Activated CD4-positive, alpha-beta T cell treated with anti-CD3 and anti-CD28 coated beads for 36 hours (primary cell): ENCODE measurements at regions not wholly inside any gene's neighbourhood (a gene's known extent, or its start where the extent isn't known, plus 50 kb on each side); places are given as distances from the start of the nearest gene placed in this dataset.

ENCODE experiments used
- ATAC-seq: fragments of 200-7000 bp; cut with Tn5 transposase; one replicate; pipeline ENCODE4 v1.10.0; 2021; ENCODE audit warnings: mild to moderate bottlenecking, moderate library complexity
- CTCF ChIA-PET: fragments of 350-600 bp; sonication (Branson Sonifier 250); formaldehyde crosslinking; loops from one replicate; lab custom pipeline; 2021; ENCODE audit warnings: antibody characterized with exemption; lab: Charles Lee
- POLR2A ChIA-PET: fragments of 350-600 bp; sonication (Branson Sonifier 250); formaldehyde crosslinking; loops from one replicate; lab custom pipeline; 2021; ENCODE audit warnings: antibody characterized with exemption, inconsistent platforms; lab: Charles Lee
- DNase-seq: peaks from one replicate; pipeline ENCODE4 v3.0.0-alpha.2; 2020
- H3K27ac Mint-ChIP-seq: one replicate; pipeline ENCODE4 v1.8.0; 2021; ENCODE audit warnings: mixed read lengths
- H3K27me3 Mint-ChIP-seq: one replicate; pipeline ENCODE4 v1.8.0; 2021; ENCODE audit warnings: mixed read lengths
- H3K36me3 Mint-ChIP-seq: one replicate; pipeline ENCODE4 v1.8.0; 2021; ENCODE audit warnings: low read depth, mixed read lengths
- H3K4me1 Mint-ChIP-seq: one replicate; pipeline ENCODE4 v1.8.0; 2021; ENCODE audit warnings: mixed read lengths
- H3K4me3 Mint-ChIP-seq: one replicate; pipeline ENCODE4 v1.8.0; 2021; ENCODE audit warnings: mild to moderate bottlenecking, moderate library complexity, mixed read lengths
- H3K9me3 Mint-ChIP-seq: one replicate; pipeline ENCODE4 v1.8.0; 2021; ENCODE audit warnings: low read depth, mixed read lengths
- intact Hi-C, 2 experiments: fragments of 100-400 bp; cut with DNase I in 1 of 2; cut with micrococcal nuclease in 1 of 2; formaldehyde crosslinking; loops; one replicate each; pipeline versions ENCODE4 v1.14.2 to v1.15.1; 2022 to 2024; cut with DNase I, micrococcal nuclease

DNA sequence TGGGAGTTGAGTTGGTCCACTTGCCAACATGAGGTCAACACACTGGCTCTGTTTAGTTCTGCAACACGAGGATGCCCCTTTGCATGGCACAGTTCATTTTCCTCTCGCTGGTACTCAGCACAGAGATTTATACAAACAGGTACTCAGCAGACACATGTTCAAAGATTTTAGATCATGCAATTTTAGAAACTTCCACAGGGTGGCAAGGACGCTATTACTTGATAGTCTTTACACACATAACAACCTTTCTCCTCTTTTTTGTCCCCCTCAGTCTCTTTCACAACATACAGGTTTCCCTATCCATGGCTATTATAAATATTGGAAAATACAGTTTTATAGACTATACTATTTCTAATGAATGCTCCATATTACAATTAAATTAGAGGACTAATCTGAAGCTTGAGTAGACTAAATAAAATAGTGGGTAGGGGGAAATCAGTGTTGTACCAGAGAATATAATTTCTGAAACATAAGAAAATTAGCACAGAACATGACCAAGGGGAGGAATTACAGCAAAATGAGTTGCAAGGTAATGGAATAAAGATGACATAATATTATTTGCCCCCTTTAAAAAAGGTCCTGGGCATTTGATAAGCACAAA is 331.8 kb upstream of the BTBD3 start:
- no peak for ATAC-seq
- no peaks in the 10 kb centered on the region for H3K4me1 Mint-ChIP-seq
- CTCF ChIA-PET: no interaction called here
- peaks cover 1% of the 10 kb centered on the region for H3K9me3 Mint-ChIP-seq
- H3K36me3 Mint-ChIP-seq: no peaks in the 10 kb centered on the region
- intact Hi-C loops: no loop called here
- DNase-seq: no peak
- POLR2A ChIA-PET: no interaction called here
- no peak overlapping the region for H3K27ac Mint-ChIP-seq
- no peaks in the 10 kb centered on the region for H3K27me3 Mint-ChIP-seq
- H3K4me3 Mint-ChIP-seq: no peak overlapping the region

DNA sequence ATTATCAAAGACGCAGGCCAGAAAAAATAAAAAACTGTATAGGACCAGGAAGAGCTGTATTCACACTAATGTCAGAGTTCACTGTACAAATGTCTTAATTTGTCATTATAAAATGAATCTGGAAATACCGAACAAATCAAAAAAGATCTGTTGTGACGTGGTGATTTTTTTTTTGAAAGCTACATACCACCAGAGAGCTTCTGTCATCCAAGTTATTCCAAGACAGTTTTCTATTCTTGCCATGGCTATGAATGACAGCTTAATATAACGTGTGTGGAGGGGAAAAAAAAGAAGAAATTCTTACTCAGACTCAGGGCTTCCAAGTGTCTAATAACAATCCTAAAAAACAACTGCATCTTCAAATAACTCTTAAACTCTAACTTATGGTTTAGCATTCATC is 328.8 kb upstream of the BTBD3 start:
- DNase-seq: no peak
- H3K27me3 Mint-ChIP-seq: no peaks in the 10 kb centered on the region
- no peaks in the 10 kb centered on the region for H3K4me1 Mint-ChIP-seq
- ChIA-PET CTCF (no interaction called here), POLR2A (no interaction called here)
- ATAC-seq: no peak
- intact Hi-C loops: no loop called here
- no peak overlapping the region for H3K4me3 Mint-ChIP-seq
- H3K27ac Mint-ChIP-seq: no peak overlapping the region
- no peaks in the 10 kb centered on the region for H3K36me3 Mint-ChIP-seq
- H3K9me3 Mint-ChIP-seq: peaks cover 4% of the 10 kb centered on the region

DNA sequence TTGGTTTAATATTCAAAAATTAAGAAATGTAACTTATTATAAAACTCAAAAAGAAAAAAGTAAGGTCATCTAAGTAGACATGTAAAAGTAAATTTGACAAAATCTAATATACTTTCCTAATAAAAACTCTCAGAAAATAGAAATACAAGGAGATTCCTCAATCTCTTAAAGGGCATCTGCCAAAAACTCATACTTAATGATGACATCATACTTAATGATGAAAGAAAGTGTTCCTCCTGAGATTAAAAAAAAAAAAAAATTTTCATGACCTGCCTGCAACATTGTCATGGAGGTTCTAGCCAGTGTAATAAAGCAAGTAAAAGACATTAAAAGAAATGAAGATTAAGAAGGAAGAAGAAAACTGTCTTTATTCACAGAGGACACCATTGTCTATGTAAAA is 325.7 kb upstream of the BTBD3 start:
- Mint-ChIP-seq H3K9me3 (peaks cover 6% of the 10 kb centered on the region), H3K36me3 (no peaks in the 10 kb centered on the region), H3K4me1 (no peaks in the 10 kb centered on the region), H3K4me3 (no peak overlapping the region), H3K27ac (no peak overlapping the region), H3K27me3 (no peaks in the 10 kb centered on the region)
- POLR2A ChIA-PET: no interaction called here
- ATAC-seq (no peak), DNase-seq (no peak)
- intact Hi-C loops: no loop called here
- CTCF ChIA-PET: no interaction called here

DNA sequence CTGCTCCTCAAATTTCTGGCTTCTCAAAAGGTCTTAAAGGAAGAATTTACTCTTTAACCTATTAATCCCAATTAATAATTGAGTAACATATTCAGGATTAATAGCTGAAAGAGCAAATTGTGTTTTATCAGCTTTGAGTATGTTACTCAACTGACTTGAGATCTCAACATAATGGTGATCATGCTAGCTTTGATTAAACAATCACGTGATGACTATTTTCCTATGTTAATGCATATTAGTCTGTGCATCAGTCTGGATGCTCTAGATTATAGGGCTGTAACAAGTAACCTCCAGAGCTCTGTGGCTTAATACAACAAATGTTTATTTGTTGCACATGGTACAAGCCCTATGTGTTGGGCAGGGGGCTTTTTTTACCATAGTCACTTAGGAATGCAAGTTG is 313.4 kb upstream of the BTBD3 start:
- H3K9me3 Mint-ChIP-seq: peaks cover 11% of the 10 kb centered on the region
- no peak overlapping the region for H3K4me3 Mint-ChIP-seq
- no peaks in the 10 kb centered on the region for H3K27me3 Mint-ChIP-seq
- ATAC-seq (no peak), DNase-seq (no peak)
- no peaks in the 10 kb centered on the region for H3K4me1 Mint-ChIP-seq
- H3K27ac Mint-ChIP-seq: no peak overlapping the region
- intact Hi-C loops: no loop called here
- ChIA-PET CTCF (no interaction called here), POLR2A (no interaction called here)
- no peaks in the 10 kb centered on the region for H3K36me3 Mint-ChIP-seq

DNA sequence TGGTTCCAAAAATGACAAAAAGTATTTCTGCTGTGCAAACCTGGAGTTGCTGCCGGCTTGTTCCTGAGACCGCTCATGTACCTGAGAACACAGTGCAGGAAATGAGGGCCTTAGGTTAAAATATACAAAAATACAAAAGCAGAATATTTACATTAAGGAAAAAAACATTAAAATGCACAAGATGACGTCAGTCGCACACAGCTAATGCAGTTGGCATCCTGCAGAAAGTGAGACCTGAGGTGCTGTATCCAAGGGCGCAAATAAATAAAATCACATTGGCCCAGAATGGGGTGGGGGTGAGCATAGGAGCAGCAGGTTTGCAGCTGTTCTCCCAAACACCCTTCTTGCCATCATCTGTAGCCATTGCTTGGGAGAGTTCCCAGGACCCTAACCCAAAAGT is 310.6 kb upstream of the BTBD3 start:
- Mint-ChIP-seq H3K36me3 (no peaks in the 10 kb centered on the region), H3K9me3 (peaks cover 7% of the 10 kb centered on the region), H3K27me3 (peaks cover 1% of the 10 kb centered on the region), H3K27ac (no peak overlapping the region), H3K4me3 (no peak overlapping the region), H3K4me1 (no peaks in the 10 kb centered on the region)
- no peak for DNase-seq
- intact Hi-C loops: no loop called here
- CTCF ChIA-PET: no interaction called here
- ATAC-seq: no peak
- POLR2A ChIA-PET: no interaction called here

DNA sequence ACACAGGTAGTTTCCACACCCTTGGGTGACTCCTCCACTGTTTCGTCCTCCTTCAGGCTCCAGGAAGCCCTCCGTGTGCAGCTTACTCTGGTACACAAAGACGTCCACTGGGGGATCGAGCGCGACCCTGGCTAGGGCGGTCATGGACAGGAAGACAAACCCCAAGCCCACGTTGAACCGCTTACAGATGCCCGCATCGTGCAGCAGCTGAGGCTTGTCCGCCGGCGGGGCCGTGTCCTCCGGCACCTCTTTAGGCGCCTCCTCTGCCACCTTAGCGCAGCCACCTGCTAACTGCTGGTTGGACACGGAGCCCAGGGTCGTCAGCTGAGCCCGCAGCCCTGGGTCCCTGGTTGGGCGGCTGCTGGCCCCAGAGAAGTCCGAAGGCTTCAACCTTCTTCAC is 309.0 kb upstream of the BTBD3 start:
- intact Hi-C loops: no loop called here
- Mint-ChIP-seq H3K36me3 (no peaks in the 10 kb centered on the region), H3K4me3 (no peak overlapping the region), H3K9me3 (peaks cover 5% of the 10 kb centered on the region), H3K27ac (no peak overlapping the region), H3K4me1 (no peaks in the 10 kb centered on the region), H3K27me3 (peaks cover 1% of the 10 kb centered on the region)
- no peak for ATAC-seq
- ChIA-PET POLR2A (no interaction called here), CTCF (no interaction called here)
- no peak for DNase-seq

DNA sequence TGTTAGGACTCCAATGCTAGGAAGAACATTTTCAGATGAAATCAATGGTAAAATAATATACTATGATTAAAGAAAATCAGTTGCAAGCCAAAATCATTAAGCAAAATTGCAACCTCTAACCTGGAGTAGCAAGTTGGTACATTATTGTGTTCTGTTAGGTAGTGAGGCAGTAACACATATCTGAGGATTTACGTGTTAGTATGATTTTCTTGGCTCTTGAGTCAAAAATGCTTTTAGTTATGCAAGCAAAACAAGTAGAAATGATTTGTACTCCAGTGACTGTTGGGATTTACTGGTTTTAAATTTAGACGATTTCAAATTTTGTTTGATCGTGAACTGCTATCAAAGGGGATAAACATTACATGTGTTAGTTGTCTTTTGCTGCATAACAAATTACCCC is 293.0 kb upstream of the BTBD3 start:
- no peak for DNase-seq
- no peak overlapping the region for H3K4me3 Mint-ChIP-seq
- intact Hi-C loops: no loop called here

DNA sequence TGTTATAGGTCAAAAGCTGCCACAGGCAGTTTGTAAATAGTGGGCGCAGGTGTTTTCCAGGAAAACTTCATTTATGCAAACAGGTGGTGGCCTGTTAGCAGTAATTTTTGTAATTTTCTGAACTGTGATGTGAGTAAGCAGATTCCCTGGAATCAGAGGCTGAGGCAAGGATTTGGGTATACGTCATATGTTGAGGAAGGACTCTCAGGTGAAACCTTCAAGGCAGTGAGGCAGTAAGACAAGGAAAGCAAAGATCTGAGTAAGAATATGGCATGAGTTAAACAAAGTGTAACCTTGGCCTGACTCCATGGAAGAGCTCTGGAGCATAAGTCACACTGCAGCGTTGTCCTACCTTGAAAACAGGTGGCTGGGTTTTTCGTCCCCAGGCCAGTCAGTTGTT is 291.1 kb upstream of the BTBD3 start:
- Mint-ChIP-seq H3K4me3 (no peak overlapping the region), H3K27me3 (no peaks in the 10 kb centered on the region), H3K36me3 (no peaks in the 10 kb centered on the region), H3K27ac (no peak overlapping the region), H3K9me3 (peaks cover 4% of the 10 kb centered on the region), H3K4me1 (no peaks in the 10 kb centered on the region)
- intact Hi-C loops: no loop called here
- DNase-seq (no peak), ATAC-seq (no peak)
- ChIA-PET POLR2A (no interaction called here), CTCF (no interaction called here)

More for the DNA sequence above, 293.0 kb upstream of the BTBD3 start:
- Mint-ChIP-seq H3K27me3 (no peaks in the 10 kb centered on the region), H3K4me1 (no peaks in the 10 kb centered on the region), H3K27ac (no peak overlapping the region), H3K9me3 (no peaks in the 10 kb centered on the region), H3K36me3 (no peaks in the 10 kb centered on the region)
- ATAC-seq: no peak
- POLR2A ChIA-PET: no interaction called here
- CTCF ChIA-PET: no interaction called here

DNA sequence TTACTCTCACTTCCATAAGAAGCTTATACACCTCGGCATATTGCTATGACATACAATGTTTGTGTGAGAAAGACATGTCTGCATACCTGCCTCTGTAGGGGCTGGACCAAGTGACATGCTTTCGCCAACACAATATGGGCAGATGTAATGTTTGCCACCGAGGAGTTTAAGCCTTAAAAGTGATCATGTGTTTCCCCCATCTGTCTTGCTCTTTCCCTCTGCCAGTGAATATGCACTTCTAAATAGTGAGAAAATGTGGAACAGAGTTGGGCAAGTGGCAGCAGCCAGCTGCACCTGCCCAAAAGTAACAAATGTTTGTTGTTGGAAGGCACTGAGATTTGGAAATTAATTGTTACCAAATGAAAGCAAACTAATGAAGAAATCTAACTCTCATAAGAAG is 274.8 kb upstream of the BTBD3 start:
- intact Hi-C loops: loop anchor here in 1 of 2 experiments (10.0 kb wide), 1 partner anchor 198 kb away; no protein-coding TSS in a partner anchor
- ChIA-PET CTCF (no interaction called here), POLR2A (no interaction called here)
- H3K4me1 Mint-ChIP-seq: no peaks in the 10 kb centered on the region
- no peaks in the 10 kb centered on the region for H3K36me3 Mint-ChIP-seq
- ATAC-seq (no peak), DNase-seq (no peak)
- no peak overlapping the region for H3K4me3 Mint-ChIP-seq
- H3K27me3 Mint-ChIP-seq: no peaks in the 10 kb centered on the region
- H3K9me3 Mint-ChIP-seq: peaks cover 2% of the 10 kb centered on the region
- no peak overlapping the region for H3K27ac Mint-ChIP-seq

DNA sequence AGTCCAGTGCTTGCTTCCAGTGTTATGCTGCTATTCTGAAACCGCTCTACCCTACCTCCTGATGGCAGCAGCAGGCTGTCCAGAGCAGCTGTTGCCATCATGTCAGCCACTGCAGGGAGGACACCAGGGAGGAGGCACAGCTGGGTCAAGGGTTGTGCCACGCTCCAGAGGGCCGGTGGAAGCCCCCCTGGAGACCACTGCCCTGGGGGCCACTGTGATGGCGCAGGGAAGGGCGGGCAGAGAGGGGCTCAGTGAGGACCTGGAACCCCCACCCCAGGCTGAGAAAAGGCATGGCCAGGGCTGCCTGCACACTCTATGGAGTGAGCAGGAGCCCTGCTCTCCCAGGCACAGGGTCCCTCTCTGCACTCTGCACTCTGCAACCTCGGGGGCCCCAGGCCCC is 271.3 kb upstream of the BTBD3 start:
- Mint-ChIP-seq H3K4me1 (no peaks in the 10 kb centered on the region), H3K36me3 (no peaks in the 10 kb centered on the region)
- CTCF ChIA-PET: no interaction called here

DNA sequence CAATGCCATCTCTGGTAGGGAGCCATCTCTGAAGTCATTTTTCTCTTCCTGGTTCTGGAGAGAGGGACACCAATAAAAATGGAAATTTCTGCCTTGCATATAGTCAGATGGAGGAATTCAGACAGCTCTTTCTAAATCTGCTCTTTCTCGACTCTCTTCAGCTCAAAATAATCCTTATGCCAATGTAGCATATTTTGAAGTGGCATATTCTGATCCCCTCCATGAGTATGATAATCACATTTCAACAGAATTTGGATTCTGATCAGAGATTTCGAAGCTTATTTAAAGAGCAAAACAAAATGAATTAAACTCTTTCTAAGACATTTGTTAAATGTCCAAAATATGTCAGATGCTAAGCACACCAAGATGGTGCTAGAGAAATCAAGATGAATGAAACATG is 267.1 kb upstream of the BTBD3 start:
- H3K27me3 Mint-ChIP-seq: no peaks in the 10 kb centered on the region
- H3K4me1 Mint-ChIP-seq: no peaks in the 10 kb centered on the region
- peaks cover 2% of the 10 kb centered on the region for H3K9me3 Mint-ChIP-seq
- no peak overlapping the region for H3K27ac Mint-ChIP-seq
- ATAC-seq (no peak), DNase-seq (no peak)
- CTCF ChIA-PET: no interaction called here
- POLR2A ChIA-PET: no interaction called here
- H3K4me3 Mint-ChIP-seq: no peak overlapping the region
- H3K36me3 Mint-ChIP-seq: no peaks in the 10 kb centered on the region
- intact Hi-C loops: no loop called here

More for the DNA sequence above, 271.3 kb upstream of the BTBD3 start:
- no peak for ATAC-seq
- no peak for DNase-seq
- Mint-ChIP-seq H3K27ac (no peak overlapping the region), H3K4me3 (no peak overlapping the region), H3K27me3 (no peaks in the 10 kb centered on the region), H3K9me3 (peaks cover 2% of the 10 kb centered on the region)
- intact Hi-C loops: loop anchor here in 1 of 2 experiments (10.0 kb wide), 1 partner anchor 202 kb away; no protein-coding TSS in a partner anchor
- POLR2A ChIA-PET: no interaction called here

DNA sequence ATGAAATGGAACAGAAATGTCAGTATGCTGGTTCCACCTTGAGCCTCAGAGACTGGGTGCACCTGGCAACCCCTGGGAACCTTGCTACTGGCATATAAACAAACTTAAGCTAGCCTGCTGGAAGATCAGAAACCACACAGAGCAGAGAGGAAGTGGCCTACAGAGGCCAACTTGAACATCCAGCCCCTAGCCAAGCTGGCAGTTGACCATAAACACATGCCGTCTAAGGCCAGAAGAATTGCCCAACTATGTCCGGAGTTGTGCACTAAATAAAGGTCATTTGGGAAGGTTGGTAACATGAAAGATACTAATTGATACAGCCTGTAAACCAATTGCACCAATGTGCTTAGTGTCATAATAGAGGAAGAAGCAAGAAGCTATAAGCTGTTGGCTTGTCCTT is 266.6 kb upstream of the BTBD3 start:
- POLR2A ChIA-PET: no interaction called here
- Mint-ChIP-seq H3K27ac (no peak overlapping the region), H3K27me3 (no peaks in the 10 kb centered on the region), H3K4me3 (no peak overlapping the region), H3K9me3 (no peaks in the 10 kb centered on the region), H3K4me1 (no peaks in the 10 kb centered on the region), H3K36me3 (no peaks in the 10 kb centered on the region)
- ATAC-seq (no peak), DNase-seq (no peak)
- intact Hi-C loops: no loop called here
- CTCF ChIA-PET: no interaction called here

DNA sequence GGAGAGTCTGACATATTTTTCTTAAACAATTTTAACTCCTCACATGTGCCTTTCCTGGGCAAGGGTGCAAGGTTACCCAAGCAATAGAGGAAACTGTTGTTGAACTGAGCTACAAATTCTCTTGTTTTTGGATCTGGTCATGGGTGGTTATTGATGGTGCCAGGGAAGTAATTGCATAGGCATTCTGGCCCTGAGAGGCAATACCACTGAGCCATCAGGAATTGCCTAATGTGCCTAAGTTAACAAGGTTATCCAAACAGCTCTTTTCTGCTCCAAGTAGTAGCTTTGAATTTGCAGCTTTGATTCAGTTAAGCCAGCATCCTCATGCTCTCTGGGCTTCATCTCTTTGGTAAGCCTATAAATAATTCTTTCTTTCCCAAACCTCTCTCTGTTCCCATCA is 266.0 kb upstream of the BTBD3 start:
- ATAC-seq (no peak), DNase-seq (no peak)
- no peaks in the 10 kb centered on the region for H3K36me3 Mint-ChIP-seq
- intact Hi-C loops: no loop called here
- H3K4me3 Mint-ChIP-seq: no peak overlapping the region
- no peaks in the 10 kb centered on the region for H3K27me3 Mint-ChIP-seq
- H3K27ac Mint-ChIP-seq: no peak overlapping the region
- no peaks in the 10 kb centered on the region for H3K4me1 Mint-ChIP-seq
- ChIA-PET POLR2A (no interaction called here), CTCF (no interaction called here)
- no peaks in the 10 kb centered on the region for H3K9me3 Mint-ChIP-seq
